GM21576 (cell line): ENCODE measurements at regions not wholly inside any gene's neighbourhood (a gene's known extent, or its start where the extent isn't known, plus 50 kb on each side); places are given as distances from the start of the nearest gene placed in this dataset.

ENCODE experiments used
- ATAC-seq: cut with Tn5 transposase; IDR thresholded peaks from one replicate; pipeline ENCODE4 v1.9.1; 2021; ENCODE audit warnings: mild to moderate bottlenecking, moderate library complexity; ENCODE audit not compliant: unreplicated experiment

DNA sequence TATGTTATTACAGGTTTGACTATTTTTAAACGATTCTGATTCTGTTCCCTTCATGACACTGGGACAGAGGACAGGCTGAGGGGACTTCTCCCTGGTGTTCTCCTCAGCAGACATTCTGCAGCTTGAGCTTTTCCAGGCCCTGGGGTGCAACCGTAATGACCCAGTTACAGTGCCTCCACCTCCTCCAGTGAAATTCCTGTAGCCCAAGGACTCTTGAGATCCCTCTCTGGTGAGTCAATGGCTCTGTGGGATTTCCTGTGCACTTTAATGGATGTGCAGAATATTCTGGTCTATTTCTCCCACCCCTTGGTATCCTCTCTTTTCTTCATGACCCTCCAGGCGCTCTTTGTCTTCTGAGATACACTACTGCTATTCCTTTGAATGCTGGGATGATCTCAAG, 319.3 kb downstream of the INHBA start:
- ATAC-seq = no peak

DNA sequence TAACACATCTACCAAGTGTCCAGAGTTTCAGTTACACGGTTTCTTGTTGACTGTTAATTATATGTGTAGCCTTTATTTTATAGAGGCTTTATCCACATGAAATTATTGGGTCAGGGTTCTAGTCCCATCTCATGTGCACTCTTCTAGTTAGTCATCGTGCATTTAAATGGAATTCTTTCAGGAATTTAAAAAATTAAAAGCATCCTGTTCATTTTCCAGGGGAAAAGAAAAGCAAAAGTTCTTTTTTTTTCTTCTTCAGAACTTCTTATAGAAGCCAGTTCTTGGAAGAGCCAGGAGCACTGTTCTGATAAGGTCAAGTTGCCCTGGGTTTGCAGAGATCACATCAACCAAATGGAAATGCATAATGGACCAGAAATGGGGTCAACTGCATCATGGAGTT, 324.7 kb downstream of the INHBA start:
- ATAC-seq = no peak

DNA sequence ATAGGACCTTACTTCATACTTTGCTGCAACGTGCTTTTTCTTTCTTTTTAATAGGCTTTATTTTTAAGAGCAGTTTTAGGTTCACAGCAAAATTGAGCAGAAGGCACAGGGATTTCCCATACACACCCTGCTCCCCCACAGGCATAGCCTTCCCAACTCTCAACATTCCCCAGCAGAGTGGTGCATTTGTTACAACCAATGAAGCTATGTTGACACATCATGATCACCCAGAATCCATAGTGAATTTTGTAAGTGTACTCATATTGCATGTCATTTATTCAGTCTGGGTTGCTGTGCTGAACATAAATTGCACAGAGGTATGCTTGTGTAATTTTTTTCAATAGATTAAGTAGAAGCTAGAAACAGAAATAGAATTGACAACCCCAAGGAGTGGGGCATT, 327.3 kb downstream of the INHBA start:
- ATAC-seq = no peak

DNA sequence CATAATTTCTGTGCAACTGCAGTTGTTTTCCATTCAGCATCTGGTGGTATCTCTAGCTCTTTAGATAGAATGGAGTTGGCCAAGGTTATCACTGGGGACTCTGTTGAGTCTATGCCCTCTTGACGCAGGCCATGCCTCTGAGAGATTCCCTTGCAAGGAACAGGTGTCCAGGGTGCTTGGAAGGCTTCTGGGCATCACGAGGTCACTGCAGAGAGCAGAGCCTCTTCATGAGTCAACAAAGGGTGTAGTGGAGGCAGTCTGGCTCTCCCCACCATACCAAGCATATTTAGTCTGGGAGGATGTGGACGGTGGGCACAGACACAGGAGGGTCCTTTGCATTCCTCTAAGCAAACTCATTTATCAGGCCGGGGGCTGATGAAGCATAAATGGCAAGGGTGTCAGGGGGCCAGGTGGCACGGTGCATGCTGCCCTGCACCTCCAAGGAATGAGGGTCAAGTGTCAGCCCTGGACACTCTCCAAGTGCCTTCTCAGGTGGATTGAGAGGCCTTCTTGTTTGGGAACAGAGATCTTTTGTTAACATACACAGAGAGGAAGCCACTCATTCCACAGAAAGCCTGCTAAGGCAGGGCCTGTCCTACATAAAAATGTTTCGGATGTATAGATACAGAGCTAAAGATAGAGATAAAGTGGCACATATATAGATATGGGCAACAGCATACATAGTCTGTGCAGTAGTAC, 328.6 kb downstream of the INHBA start:
- no peak for ATAC-seq

DNA sequence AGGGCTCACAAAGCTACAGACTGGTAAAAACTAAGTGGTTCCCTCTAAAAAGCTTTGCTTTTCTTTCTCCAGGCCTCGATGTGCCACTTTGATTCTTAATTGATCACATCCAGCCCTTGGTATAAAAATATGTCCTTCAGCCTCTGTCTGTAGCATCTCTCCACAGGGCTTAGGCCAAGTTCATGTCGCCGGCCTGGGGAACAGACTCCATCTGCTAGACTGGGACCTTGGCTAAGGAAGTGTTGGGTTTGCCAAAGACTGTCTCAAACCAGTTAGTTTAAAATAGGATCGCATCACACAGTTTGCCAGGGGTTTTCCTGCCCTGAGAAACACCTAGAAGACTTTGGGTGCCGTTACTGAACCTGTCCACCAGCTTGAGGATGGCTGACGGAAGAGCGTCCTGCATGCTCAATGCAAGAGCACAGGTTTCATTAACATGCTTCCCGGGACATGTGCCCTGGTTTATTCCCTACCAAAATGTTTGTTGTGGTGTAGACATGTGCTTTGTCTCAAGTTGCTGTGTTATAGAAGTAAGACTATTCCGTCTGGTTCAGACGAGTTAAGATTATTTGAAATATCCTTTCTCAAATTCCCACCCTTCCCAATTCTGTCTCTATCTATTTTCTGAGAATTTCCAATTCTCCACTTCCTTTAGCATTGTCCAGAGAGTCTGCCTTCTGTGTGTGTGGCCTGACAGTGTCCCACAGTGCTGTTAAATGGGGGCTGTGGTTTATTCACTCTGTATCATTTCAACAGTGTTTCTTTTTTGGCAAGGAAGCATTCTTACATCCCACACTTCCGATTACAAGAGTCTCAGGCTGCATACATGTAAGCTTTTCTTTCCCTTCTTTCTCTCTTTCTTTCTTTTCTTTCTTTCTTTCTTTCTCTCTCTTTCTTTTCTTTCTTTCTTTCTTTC, 334.7 kb downstream of the INHBA start:
- no peak for ATAC-seq

DNA sequence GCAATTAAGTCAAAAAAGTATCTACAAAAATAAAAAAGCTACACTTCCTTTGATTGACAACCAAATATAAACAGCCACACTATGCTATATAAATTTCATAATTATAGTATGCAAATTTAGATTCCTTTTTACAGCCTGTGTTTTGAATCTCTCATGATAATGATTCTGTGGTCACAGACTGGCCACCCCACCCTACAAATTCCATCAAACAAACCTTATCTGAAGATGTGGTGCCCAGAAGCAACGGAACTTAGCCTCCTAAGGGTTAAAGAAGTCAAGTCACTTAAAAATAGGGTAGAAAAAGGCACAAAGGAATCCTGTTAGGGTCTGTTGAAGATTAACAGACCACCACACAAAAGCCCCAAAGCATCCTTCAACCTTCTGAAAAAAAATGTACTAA, 351.8 kb downstream of the INHBA start:
- no peak for ATAC-seq

DNA sequence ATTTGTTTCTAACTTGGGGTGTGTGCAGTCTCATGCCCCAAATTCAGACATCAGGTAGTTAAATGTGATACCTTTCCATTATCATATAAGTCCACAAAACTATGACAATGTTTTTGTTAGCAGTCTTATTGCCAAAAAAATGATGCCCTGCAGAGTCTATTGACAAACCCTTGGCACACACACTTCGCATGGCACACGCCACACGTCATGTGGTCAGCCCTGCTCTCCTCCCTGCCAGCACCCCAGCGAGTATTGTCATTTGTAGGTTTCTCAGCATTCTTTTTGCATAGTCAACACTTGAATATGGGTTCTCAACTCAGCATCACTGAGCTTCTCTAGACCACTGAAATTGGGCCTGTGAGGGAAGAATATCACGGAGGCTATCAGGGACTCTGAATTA, 356.0 kb downstream of the INHBA start:
- no peak for ATAC-seq

DNA sequence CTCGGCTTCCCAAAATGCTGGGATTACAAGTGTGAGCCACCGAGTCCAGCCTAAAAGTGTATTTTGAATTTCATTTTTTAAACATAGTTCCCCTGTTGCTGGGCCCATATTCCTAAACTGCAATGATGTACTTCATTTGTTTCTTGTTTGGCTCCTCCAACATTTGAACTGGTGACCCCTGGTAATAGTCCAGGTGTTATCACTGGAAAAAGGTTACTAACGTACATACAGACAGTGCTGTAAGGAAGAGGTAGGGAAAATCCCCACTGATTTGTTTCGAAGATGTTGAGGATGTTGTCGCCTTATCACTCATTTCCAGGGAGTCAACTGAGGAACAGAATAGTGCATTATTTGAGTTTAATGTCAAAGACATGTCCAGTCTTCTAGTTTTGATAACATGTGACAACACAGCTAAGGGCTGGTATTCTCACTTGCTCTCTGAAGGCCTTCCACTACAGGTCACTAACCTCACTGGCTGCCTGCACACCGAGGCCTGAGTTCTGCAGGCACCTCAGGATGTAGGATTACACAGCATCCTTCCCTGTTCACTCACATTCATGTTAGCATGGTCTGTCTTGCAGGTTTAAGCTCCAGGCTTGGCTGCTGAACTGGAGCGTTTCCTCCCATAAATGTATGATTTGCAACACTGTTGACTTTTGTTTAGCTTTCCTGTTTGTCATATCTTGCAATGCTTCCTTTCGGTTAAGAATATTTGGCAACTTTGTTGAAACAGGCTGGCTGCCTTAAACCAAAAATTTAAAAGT, 362.8 kb downstream of the INHBA start:
- ATAC-seq = no peak

DNA sequence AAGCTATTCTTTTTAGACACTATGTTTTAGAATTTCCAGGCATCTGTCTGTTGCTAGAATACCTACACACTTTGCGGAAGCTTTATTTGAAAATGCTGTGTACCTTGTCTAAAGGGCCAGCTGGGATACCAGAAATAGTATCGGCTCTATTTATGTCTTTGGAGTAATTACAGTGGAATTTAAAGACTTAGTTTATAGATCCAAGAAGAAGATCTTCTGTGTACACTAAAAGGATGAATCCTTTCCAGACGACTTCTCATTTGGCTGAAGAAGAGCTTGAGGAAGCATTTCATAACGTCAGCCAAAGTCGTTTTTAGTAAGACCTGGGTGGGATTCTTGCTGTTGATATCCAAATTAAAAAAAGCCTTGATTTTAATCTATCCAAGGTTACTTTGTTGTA, 365.9 kb downstream of the INHBA start:
- ATAC-seq = no peak

DNA sequence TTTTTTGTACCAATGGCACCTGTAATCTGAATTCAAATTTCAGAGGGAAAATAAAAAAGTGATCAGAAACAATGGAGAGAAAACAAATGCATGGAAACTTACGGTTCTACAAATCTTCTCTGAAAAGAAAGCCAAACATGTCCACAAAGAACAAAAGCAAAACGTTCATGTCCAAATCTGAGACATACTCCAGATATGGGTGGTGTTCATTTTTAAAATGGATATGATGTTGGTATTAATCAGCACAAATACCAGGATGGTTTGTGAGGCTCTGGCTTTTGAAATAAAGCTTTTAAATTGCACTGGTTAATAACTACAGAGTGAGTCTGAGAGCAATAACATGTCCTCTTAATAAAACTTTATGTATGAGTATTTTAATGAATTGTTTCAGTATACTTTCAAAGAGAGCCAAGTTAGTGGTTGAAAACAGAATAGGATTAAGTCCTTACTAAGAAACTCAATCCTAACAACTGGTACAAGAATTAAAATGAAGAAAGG, 366.4 kb downstream of the INHBA start:
- ATAC-seq = no peak

DNA sequence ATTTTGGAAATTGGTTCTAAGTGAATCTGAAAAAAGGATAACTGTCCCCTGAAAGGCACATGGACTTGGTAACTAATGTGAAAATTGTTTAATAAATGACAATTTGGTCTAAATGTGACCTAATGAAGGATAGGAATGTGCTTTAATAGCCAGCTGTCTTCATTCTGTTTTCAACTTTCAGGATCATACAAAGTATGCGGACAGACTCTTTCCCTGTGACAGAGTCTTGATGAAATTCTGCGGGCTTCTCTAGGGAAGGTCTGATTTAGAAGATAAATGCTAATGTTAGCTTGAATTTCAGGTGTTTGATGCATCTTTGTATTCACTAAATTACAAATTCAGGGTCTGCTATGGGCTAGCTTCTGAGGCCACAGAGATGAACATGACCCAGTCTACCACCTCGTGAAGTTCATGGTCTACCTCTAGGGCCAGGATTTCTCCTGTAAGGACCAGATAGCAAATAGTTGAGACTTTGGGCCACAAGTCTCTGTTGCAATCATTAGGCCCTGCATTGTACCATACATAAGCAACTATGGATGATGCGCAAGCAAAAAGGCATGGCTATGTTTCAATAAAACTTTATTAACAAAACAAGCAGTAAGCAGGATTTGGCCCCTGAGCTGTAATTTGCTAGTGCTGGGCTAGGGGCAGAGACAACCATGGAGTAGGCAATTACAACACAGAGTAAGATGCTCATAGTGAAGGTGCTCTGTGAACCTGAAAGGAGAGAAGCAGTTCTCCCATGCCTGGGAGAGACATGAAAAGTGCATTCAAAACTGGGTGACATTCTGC, 368.6 kb downstream of the INHBA start:
- ATAC-seq = no peak

DNA sequence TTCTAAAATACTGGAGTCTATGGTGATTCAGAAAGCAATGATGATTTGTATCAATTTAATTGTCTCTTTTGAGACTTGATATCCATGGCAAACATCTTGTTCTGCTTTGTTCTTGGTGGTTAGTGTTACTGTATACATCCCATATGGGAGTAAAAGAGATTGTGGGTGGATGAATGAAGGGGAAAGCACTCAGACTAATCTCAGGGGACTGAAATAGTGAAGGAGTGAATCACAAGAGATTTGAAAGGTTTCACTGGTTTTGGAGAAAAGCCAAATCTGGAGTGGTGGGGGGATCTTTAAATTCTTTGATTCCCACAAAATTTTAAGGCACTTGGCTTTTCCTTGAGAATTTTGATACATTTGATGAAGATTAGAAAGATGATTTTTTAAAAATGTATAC, 369.4 kb downstream of the INHBA start:
- ATAC-seq = no peak

DNA sequence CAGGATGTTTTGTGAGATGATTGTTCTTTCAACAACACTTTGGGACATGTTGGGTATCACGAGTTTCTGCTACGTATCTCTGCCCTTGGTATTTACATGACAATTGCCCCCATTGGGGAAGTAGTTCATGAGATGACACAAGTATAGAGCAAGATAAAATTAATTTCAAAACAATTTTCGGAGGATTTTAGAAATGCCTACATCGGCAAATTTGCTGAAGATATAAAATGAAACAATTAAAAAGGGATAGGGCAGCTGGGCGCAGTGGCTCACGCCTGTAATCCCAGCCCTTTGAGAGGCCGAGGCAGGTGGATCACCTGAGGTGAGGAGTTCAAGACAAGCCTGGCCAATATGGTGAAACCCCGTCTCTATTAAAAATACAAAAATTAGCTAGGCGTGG, 371.7 kb downstream of the INHBA start:
- no peak for ATAC-seq

DNA sequence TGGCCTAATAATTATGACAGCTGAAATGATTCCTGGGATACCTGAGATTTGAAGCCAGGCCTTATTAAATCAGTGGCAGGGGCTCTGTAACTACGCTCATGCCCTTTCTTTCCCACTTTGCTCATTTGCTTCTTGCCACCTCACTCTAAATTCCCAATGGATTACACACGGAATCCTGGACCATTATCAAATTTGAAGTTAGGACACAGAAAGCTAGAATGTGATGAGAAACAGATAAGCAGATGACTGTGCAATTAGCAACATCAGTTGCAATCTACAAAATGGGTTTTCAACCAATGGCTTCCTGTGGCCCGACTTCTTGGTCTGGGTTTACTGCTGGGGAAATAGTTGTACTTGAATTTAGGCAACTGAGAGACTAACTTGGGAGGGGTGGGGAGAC, 374.3 kb downstream of the INHBA start:
- no peak for ATAC-seq

DNA sequence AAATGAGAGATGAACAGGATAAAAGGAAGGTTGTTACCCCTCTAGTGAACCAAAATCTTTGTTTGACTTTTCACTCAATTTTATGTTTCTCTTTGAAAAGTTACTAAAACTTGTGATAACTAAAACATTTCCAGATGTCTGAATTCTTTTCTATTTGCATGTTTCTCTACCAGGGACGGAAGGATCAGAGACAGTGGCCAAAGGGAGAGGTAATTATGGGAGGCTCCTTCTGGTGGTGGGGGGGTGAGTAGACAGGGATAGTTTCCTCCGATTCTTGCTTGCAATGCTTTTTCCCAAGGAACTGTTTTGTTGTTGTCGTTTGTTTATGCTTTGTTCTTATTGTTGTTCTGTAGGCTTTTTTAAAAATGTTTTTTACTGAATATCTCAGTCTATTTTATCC, 374.8 kb downstream of the INHBA start:
- no peak for ATAC-seq

DNA sequence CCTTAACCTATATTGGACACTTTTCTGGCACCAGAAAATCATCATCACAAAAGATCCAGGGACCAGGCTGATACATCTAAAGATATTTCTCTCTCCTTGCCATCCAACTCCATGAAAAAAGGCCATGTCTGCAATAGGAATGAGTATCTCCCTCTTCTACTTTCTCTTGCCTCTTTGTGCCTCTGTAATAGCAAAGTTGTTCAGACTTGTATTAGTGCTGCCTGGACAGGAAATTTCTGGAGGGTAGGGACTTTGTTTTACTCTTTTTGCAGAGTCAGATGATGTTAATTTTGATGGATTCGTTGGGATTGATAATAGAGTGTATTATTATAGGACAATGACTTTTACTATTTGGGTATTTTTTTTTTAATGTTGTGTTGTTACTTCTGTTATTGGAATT, 376.3 kb downstream of the INHBA start:
- no peak for ATAC-seq

DNA sequence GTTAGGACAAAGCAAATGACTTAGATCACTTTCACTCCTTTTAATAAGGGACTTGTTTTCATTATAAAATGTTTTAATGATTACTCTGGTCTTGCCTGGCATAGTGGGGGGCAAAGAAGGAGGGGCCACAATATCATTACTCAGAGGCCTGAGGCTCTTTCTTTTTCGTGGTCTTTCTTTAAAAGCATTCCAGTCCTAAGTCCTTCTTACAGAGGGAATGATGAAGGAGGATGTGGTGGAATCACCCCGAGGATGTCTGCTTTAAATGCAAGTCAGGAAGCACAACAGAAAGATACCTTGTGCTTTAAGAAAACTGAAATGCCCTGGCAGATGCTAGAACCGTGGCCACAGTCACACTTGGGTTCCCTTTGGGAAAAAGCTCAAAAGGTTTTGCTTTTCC, 379.1 kb downstream of the INHBA start:
- ATAC-seq = no peak

DNA sequence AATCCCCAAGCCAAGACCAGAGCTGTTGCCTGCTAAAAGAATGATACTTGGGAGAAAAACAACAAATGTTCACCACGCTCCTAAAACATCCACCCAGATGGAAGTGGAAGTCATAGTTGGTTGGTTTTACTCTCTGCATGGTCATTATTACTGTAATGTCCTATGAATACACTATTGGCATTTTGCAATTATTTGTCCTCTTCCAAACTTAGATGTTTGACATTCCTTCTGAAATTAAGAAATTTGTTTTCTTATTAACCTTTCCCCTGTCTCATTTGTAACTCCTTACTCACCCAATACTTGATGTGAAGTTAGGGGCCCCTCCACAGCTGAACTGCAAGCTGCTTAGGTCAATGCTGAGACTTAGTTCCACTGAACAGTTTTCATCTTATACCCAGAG, 383.3 kb downstream of the INHBA start:
- ATAC-seq = no peak

DNA sequence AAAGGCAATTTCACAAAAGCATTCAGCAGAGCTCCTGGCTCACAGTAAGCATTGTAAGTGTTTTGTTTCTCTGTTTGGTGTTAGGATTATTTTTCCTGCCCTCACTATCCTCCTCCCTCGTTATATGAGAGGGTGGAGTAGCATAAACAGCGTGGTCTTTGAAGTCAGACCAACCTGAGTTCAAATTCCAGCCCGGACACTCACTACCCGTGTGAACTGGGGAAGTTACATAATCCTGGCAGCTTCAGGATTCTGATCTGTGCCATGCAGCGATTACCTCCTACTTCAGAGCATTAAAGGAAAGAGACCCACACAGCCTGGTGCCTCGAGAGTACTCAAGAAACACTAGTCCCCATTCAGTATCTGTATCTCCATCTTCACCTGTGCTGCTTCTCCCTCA, 386.5 kb downstream of the INHBA start:
- ATAC-seq = no peak

DNA sequence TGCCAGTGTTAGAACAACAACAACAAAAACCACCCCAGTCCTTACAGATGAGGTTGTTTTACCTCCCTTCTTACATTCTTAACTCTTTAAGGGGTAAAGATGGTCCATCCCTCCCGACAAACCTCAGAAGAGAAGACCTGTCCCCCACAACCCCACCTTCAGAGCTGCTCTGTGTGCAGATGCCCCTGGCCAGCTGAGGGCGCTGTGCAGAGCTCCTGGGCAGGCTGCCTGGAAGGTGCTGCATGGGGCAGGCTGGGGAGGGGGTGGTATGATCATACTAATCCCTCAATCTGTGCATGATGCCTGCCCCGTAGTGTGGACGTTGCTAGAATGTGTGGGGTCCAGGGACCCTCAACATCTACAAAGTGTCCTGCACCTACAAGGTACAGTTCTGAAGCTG, 387.1 kb downstream of the INHBA start:
- no peak for ATAC-seq

DNA sequence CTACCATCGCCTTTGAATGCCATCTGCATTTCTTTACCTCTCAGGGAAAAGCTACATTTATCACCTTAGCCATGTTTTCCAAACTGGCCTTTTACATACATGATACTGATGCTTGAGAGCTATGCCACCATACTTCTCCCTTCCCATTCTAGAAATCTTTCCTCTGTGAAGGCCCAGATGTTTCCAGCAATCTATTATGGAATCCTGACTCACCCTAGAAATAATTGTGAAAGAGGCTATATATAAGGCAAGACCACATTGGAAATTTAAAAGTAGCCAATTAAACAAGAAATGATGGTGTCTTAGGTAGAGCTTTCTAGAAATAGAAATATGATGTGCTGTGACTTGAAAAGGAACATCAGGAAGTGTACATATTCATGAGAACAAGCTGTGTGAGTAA, 389.7 kb downstream of the INHBA start:
- no peak for ATAC-seq
